HuH-7 (cell line): ENCODE measurements at regions not wholly inside any gene's neighbourhood (a gene's known extent, or its start where the extent isn't known, plus 50 kb on each side); places are given as distances from the start of the nearest gene placed in this dataset.
A peak's percentile ranks its signal among the peaks of the same experiment; 100 is the strongest.

ENCODE experiments used
- DNase-seq: peaks from one replicate; pipeline ENCODE4 v3.0.0; 2011; ENCODE audit warnings: low spot score

- DNase-seq, result no peak
Observed at GRCh38 chr9:28024676-28025075, 451.4 kb upstream of the C9orf72 start.

- no peak for DNase-seq
Observed at GRCh38 chr9:28025186-28025585, 451.9 kb upstream of the C9orf72 start.

- DNase-seq, result no peak
Observed at GRCh38 chr9:28031521-28032267, 458.4 kb upstream of the C9orf72 start.

GRCh38 chr9:28032268-28032590 lies 458.9 kb upstream of the C9orf72 start:
- no peak for DNase-seq

GRCh38 chr9:28034242-28034641 lies 461.0 kb upstream of the C9orf72 start:
- no peak for DNase-seq

- DNase-seq, result no peak
Observed at GRCh38 chr9:28037968-28038367, 464.7 kb upstream of the C9orf72 start.

GRCh38 chr9:28045051-28045450 lies 471.8 kb upstream of the C9orf72 start:
- DNase-seq, result no peak

- DNase-seq, result no peak
Observed at GRCh38 chr9:28050046-28050445, 476.8 kb upstream of the C9orf72 start.

GRCh38 chr9:28050941-28051340 lies 477.7 kb upstream of the C9orf72 start:
- DNase-seq, result no peak

GRCh38 chr9:28051559-28052503 lies 478.6 kb upstream of the C9orf72 start:
- no peak for DNase-seq

- DNase-seq, result no peak
Observed at GRCh38 chr9:28053096-28053777, 480.0 kb upstream of the C9orf72 start.

GRCh38 chr9:28056006-28056405 lies 482.7 kb upstream of the C9orf72 start:
- no peak for DNase-seq

- DNase-seq, result no peak
Observed at GRCh38 chr9:28056466-28056865, 483.2 kb upstream of the C9orf72 start.

GRCh38 chr9:28059192-28059591 lies 485.9 kb upstream of the C9orf72 start:
- no peak for DNase-seq

GRCh38 chr9:28064241-28064815 lies 491.0 kb upstream of the C9orf72 start:
- no peak for DNase-seq

- peak; percentile 1 for DNase-seq
Observed at GRCh38 chr9:28073270-28073669, 500.0 kb upstream of the C9orf72 start.

- no peak for DNase-seq
Observed at GRCh38 chr9:28079677-28080076, 506.4 kb upstream of the C9orf72 start.

- DNase-seq, result no peak
Observed at GRCh38 chr9:28082671-28083070, 509.4 kb upstream of the C9orf72 start.

GRCh38 chr9:28086881-28087280 lies 513.6 kb upstream of the C9orf72 start:
- no peak for DNase-seq

- DNase-seq, result no peak
Observed at GRCh38 chr9:28092981-28093936, 520.0 kb upstream of the C9orf72 start.

GRCh38 chr9:28101509-28101908 lies 528.2 kb upstream of the C9orf72 start:
- no peak for DNase-seq
